ENCODE measurements at regions not wholly inside any gene's neighbourhood (a gene's known extent, or its start where the extent isn't known, plus 50 kb on each side); places are given as distances from the start of the nearest gene placed in this dataset.

DNA sequence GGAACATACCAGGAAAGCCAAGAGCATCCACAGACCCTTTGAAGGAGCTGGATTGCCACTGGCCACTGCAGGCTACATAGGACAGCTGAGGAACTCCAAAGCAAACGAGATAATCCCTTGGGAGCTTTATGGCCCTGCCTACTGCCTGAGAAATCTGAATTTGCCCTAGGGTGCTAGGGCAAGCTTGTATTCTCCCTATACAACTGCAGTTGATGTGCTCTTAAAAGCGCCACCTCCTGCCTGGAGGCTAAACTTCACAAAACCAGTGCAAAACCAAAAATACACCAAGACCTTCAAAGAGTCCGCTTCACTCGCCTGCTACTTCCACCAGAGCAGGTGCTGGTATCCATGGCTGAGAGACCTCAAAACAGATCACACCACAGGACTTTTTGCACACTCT is 99.6 kb upstream of the KRR1 start:
- WGBS, 2 donors = 96 to 98% methylated on average over 4 of the region's 4 CpGs
- H3K4me1 ChIP-seq = no peaks in the 10 kb centered on the region

DNA sequence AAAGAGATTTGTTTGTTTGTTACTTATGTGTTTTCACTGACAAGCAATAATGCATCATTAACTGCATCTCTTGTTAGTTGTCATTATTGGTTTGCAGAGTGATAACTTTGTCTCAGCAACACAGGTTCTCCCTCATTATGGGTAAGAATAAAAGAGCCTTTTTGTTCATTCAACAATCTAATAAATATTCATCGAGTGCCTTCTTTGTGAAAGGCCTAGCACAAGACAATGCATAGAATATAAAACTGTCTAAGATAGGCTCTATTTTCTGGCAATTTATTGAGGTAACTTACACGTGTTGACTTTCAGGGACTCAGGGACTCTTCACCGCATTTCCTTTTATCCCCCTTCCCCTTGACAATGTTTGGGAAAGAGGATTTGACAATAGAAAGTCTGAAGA is 95.5 kb upstream of the KRR1 start:
- intact Hi-C loops (cut with DNase I) = no loop called here
- peaks cover 3 to 4% of the 10 kb centered on the region in 2 donors for H3K4me1 ChIP-seq
- no peaks in the 10 kb centered on the region for H3K36me3 ChIP-seq
- no peak overlapping the region for H3K27ac ChIP-seq
- no peaks in the 10 kb centered on the region for H3K9me3 ChIP-seq
- 87% methylated on average over 3 of the region's 3 CpGs for WGBS, 2 donors
- TF ChIP-seq POLR2A (IDR thresholded peaks at IDR 0.05) (no peak), CTCF (IDR thresholded peaks at IDR 0.05) (no peak)
- H3K27me3 ChIP-seq = no peaks in the 10 kb centered on the region
- H3K4me3 ChIP-seq (replicated peaks in 1 of 3) = no peak overlapping the region
- DNase-seq = no peak

More for the DNA sequence above, 99.6 kb upstream of the KRR1 start:
- Histone ChIP-seq H3K9me3 (no peaks in the 10 kb centered on the region), H3K27me3 (no peaks in the 10 kb centered on the region), H3K27ac (no peak overlapping the region), H3K36me3 (no peaks in the 10 kb centered on the region), H3K4me3 (replicated peaks in 1 of 3) (no peak overlapping the region)
- TF ChIP-seq POLR2A (IDR thresholded peaks at IDR 0.05) = no peak
- no peak for TF ChIP-seq CTCF (IDR thresholded peaks at IDR 0.05)
- intact Hi-C loops (cut with DNase I) = no loop called here
- DNase-seq = no peak

DNA sequence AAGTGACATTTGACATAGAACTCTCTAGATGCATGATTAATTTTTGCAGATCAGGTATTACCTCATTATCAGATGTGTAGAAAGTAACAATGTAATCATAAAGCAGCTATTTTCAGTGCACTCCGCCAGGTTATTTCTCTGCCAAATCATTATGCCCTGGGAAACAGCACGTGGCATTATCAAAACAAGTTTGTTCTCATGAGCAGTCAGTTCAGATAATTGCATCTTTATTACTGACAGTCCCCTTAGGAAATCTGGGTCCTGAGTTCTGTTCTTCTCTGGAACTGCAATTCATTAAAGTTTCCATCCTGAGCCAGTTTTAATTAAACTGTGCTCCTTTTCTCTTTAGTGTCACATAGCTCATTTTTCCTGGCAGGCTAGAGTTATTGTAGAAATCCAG is 94.7 kb upstream of the KRR1 start:
- intact Hi-C loops (cut with DNase I) = no loop called here
- WGBS, 2 donors = 56% methylated on average over 2 of the region's 2 CpGs
- TF ChIP-seq POLR2A (IDR thresholded peaks at IDR 0.05) (no peak), CTCF (IDR thresholded peaks at IDR 0.05) (no peak)
- Histone ChIP-seq H3K4me3 (replicated peaks in 1 of 3) (no peak overlapping the region), H3K4me1 (peaks cover 3 to 4% of the 10 kb centered on the region in 2 donors), H3K9me3 (no peaks in the 10 kb centered on the region), H3K27me3 (no peaks in the 10 kb centered on the region), H3K27ac (no peak overlapping the region), H3K36me3 (no peaks in the 10 kb centered on the region)
- no peak for DNase-seq

- Histone ChIP-seq H3K27ac (no peak overlapping the region), H3K27me3 (no peaks in the 10 kb centered on the region), H3K4me3 (replicated peaks in 1 of 3) (no peak overlapping the region), H3K36me3 (no peaks in the 10 kb centered on the region), H3K4me1 (peaks cover 3 to 4% of the 10 kb centered on the region in 2 donors), H3K9me3 (no peaks in the 10 kb centered on the region)
- peak in 1 of 2 donors; percentile 14 for DNase-seq
- intact Hi-C loops (cut with DNase I) = no loop called here
- 90 to 92% methylated on average over 3 of the region's 3 CpGs for WGBS, 2 donors
- no peak for TF ChIP-seq POLR2A (IDR thresholded peaks at IDR 0.05)
- no peak for TF ChIP-seq CTCF (IDR thresholded peaks at IDR 0.05)
Observed at GRCh38 chr12:75603475-75603874, 92.1 kb upstream of the KRR1 start.

DNA sequence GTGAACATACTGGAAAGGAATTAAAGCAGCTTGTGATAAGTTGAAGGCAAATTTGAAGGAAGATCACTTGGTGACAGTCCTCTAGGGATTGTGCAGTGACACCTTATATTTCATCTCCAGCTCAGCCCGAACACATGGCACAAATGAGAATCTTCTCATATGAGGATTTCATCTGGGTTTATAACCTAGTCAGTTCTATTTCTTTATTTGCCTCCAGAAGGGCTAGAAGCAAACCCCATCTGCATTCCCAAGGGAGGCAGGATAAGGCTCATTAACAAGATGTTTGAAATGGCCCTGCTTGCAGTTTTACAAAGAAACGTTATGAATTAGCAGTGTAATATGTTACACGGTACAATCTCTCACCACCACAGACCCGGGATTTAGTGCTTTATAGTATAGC is 90.7 kb upstream of the KRR1 start:
- no peaks in the 10 kb centered on the region for H3K27me3 ChIP-seq
- no peaks in the 10 kb centered on the region for H3K36me3 ChIP-seq
- no peak overlapping the region for H3K27ac ChIP-seq
- WGBS, 2 donors = 78 to 82% methylated on average over 4 of the region's 4 CpGs
- H3K4me3 ChIP-seq (replicated peaks in 1 of 3) = no peak overlapping the region
- no peak for DNase-seq
- no peaks in the 10 kb centered on the region for H3K9me3 ChIP-seq
- peaks cover 3 to 4% of the 10 kb centered on the region in 2 donors for H3K4me1 ChIP-seq
- TF ChIP-seq CTCF (IDR thresholded peaks at IDR 0.05) (no peak), POLR2A (IDR thresholded peaks at IDR 0.05) (no peak)
- intact Hi-C loops (cut with DNase I) = no loop called here

Measured in thyroid gland (tissue), 4 donors.